ENCODE measurements at regions not wholly inside any gene's neighbourhood (a gene's known extent, or its start where the extent isn't known, plus 50 kb on each side); places are given as distances from the start of the nearest gene placed in this dataset.
"Not testable (repeated sequence)": the region's sequence is repeated elsewhere in the genome, so short reads cannot be mapped to it uniquely, and the experiment has no call there.

- H3K4me3 ChIP-seq (replicated peaks in 1 of 2; ENCODE audit: low read depth in 2 of 2, low read length in 2 of 2), result not testable (repeated sequence)
- peak; percentile 74 to 83 for DNase-seq (ENCODE audit: low read depth in 2 of 2)
These were observed 60.5 kb downstream of the AREG start for GRCh38 chr4:74505355-74505978.

- not testable (repeated sequence) for H3K4me3 ChIP-seq (replicated peaks in 1 of 2; ENCODE audit: low read depth in 2 of 2, low read length in 2 of 2); DNase-seq (ENCODE audit: low read depth in 2 of 2)
These were observed 64.4 kb downstream of the AREG start for GRCh38 chr4:74509363-74509762.

GRCh38 chr4:74516303-74516702 lies 71.4 kb downstream of the AREG start:
- peak; percentile 62 to 71 for DNase-seq (ENCODE audit: low read depth in 2 of 2)
- no peak for TF ChIP-seq CTCF (IDR thresholded peaks at IDR 0.05; ENCODE audit: low read depth, low read length)
- H3K4me3 ChIP-seq (replicated peaks in 1 of 2; ENCODE audit: low read depth in 2 of 2, low read length in 2 of 2), result no peak overlapping the region

DNA sequence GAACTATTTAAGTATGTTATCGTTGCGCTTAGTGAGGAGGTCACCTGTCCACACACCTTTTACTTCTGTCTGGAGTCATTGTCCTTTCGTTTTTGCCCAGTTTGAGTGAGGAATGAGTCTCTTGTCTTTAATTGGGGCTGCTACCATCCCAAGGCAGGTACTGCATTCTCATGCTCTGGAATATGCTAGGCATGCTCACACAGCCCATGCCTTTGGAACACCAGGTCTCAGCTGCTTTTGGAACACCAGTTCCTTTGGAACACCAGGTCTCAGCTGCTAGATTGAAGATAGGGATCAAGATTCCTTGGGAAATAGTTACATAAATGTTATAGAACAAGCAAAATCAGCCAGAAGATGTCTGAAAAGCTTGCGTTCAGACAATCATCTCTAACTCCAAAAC lies 73.1 kb downstream of the AREG start:
- no peak for TF ChIP-seq CTCF (IDR thresholded peaks at IDR 0.05; ENCODE audit: low read depth, low read length)
- no peak overlapping the region for H3K4me3 ChIP-seq (replicated peaks in 1 of 2; ENCODE audit: low read depth in 2 of 2, low read length in 2 of 2)
- no peak for DNase-seq (ENCODE audit: low read depth in 2 of 2)

- H3K4me3 ChIP-seq (replicated peaks in 1 of 2; ENCODE audit: low read depth in 2 of 2, low read length in 2 of 2), result no peak overlapping the region
- no peak for TF ChIP-seq CTCF (IDR thresholded peaks at IDR 0.05; ENCODE audit: low read depth, low read length)
- peak in 1 of 2 donors; percentile 45 for DNase-seq (ENCODE audit: low read depth in 2 of 2)
These were observed 77.5 kb downstream of the AREG start for GRCh38 chr4:74522251-74522991.

DNA sequence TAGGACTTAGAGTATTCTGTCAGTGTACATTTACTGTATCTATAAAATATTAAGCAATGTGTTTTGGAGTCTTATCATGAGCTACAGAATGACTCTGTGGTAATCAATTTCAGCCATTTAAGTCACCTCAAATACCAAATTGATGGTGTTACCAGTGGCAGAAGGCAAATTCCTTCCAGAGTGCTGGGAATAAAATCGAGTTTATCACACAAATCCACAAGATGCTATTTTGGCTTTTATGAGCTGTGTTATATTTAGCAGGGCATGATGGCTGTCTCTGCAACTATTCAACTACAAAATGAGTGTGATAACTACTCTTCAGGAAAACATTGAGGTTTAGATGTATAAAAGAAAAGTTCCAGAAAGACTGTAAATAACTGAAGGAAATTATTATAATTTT lies 78.2 kb downstream of the AREG start:
- no peak for DNase-seq (ENCODE audit: low read depth in 2 of 2)
- TF ChIP-seq CTCF (IDR thresholded peaks at IDR 0.05; ENCODE audit: low read depth, low read length), result no peak
- H3K4me3 ChIP-seq (replicated peaks in 1 of 2; ENCODE audit: low read depth in 2 of 2, low read length in 2 of 2), result no peak overlapping the region

- no peak for TF ChIP-seq CTCF (IDR thresholded peaks at IDR 0.05; ENCODE audit: low read depth, low read length)
- H3K4me3 ChIP-seq (replicated peaks in 1 of 2; ENCODE audit: low read depth in 2 of 2, low read length in 2 of 2), result no peak overlapping the region
These were observed 80.0 kb downstream of the AREG start for GRCh38 chr4:74524985-74525384.

GRCh38 chr4:74527049-74527448 lies 82.1 kb downstream of the AREG start:
- DNase-seq (ENCODE audit: low read depth in 2 of 2), result peak in 1 of 2 donors; percentile 40
- no peak for TF ChIP-seq CTCF (IDR thresholded peaks at IDR 0.05; ENCODE audit: low read depth, low read length)
- no peak overlapping the region for H3K4me3 ChIP-seq (replicated peaks in 1 of 2; ENCODE audit: low read depth in 2 of 2, low read length in 2 of 2)

More at GRCh38 chr4:74524985-74525384, 80.0 kb downstream of the AREG start:
- no peak for DNase-seq (ENCODE audit: low read depth in 2 of 2)

Measured in cardiac fibroblast (primary cell).